BE2C (cell line): ENCODE measurements at regions not wholly inside any gene's neighbourhood (a gene's known extent, or its start where the extent isn't known, plus 50 kb on each side); places are given as distances from the start of the nearest gene placed in this dataset.

Experiments used
- DNase-seq: peaks from one replicate; pipeline ENCODE4 v3.0.0-alpha.2; 2020
- H3K27me3 ChIP-seq: fragments of 250-450 bp; sonication (Bioruptor Pico); 2 replicates; pipeline ENCODE4 v1.5.1; 2020; ENCODE audit warnings: mild to moderate bottlenecking
- H3K36me3 ChIP-seq: fragments of 250-450 bp; sonication (Bioruptor Pico); 2 replicates; pipeline ENCODE4 v1.5.1; 2020; ENCODE audit warnings: mild to moderate bottlenecking
- H3K4me1 ChIP-seq: fragments of 250-450 bp; sonication (Bioruptor Pico); 2 replicates; pipeline ENCODE4 v1.5.1; 2020
- H3K4me3 ChIP-seq: 2 replicates; pipeline ENCODE4 v1.5.1; 2011; ENCODE audit warnings: low read depth, low read length
- H3K9me3 ChIP-seq: fragments of 250-450 bp; sonication (Bioruptor Pico); 2 replicates; pipeline ENCODE4 v1.5.1; 2020
- TF ChIP-seq, protein P1 (sequence below): IDR thresholded peaks from 2 replicates; pipeline ENCODE4 v1.5.1; 2012; ENCODE audit warnings: mild to moderate bottlenecking, low read depth, low read length

DNA sequence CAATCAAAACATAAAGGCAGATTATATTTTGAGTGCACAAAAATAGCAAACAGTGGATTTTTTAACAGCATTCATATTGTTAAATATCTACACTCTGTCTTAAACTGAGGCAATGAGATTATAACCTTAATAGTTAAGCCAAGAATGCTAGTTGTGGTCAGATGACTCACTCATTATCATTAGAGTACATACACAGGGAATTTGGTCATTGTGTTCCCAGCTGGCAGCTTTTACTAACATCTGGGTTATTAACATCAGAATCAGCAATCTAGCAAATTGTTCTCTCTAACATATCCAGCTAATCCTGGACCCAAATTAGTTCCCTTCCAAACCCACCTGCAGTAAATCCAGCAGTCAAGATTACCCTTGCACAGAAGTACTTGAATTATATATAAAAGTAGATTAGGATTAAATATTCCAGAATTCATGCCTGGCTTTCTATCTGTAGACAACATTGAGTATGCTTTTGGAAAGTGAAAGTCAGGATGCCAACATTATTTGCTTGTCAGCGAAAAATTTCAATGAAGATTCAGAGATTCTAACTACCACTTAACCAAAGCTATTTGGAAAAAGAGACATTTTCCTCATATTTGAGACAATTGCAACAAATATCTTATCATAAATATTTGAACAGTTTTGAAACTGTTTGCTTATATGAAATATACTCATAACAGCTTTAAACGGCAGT is 1035.6 kb upstream of the PHF14 start:
- H3K9me3 ChIP-seq = no peaks in the 10 kb centered on the region
- no peaks in the 10 kb centered on the region for H3K27me3 ChIP-seq
- no peaks in the 10 kb centered on the region; the same call in 1 of the 2 replicates for H3K4me1 ChIP-seq
- TF ChIP-seq, protein P1, sequence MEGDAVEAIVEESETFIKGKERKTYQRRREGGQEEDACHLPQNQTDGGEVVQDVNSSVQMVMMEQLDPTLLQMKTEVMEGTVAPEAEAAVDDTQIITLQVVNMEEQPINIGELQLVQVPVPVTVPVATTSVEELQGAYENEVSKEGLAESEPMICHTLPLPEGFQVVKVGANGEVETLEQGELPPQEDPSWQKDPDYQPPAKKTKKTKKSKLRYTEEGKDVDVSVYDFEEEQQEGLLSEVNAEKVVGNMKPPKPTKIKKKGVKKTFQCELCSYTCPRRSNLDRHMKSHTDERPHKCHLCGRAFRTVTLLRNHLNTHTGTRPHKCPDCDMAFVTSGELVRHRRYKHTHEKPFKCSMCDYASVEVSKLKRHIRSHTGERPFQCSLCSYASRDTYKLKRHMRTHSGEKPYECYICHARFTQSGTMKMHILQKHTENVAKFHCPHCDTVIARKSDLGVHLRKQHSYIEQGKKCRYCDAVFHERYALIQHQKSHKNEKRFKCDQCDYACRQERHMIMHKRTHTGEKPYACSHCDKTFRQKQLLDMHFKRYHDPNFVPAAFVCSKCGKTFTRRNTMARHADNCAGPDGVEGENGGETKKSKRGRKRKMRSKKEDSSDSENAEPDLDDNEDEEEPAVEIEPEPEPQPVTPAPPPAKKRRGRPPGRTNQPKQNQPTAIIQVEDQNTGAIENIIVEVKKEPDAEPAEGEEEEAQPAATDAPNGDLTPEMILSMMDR = no peak
- H3K36me3 ChIP-seq = no peaks in the 10 kb centered on the region
- no peak overlapping the region for H3K4me3 ChIP-seq
- DNase-seq = no peak

DNA sequence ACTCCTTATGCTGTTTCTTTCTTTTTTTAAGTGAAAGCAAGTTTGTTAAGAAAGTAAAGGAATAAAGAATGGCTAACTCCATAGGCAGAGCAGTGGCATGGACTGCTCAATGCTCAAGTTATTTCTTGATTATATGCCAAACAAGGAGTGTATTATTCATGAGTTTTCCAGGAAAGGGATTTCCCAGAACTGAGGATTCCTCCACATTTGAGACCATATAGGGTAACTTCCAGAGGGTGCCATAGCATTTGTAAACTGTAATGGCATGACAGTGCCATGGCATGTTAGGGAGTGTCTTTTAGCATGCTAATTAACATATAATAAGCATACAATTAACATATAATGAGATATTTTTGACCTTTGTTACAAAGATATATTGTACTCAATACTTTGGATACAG is 1034.5 kb upstream of the PHF14 start:
- Histone ChIP-seq H3K36me3 (no peaks in the 10 kb centered on the region), H3K4me1 (no peaks in the 10 kb centered on the region; the same call in 1 of the 2 replicates), H3K9me3 (no peaks in the 10 kb centered on the region), H3K27me3 (no peaks in the 10 kb centered on the region), H3K4me3 (no peak overlapping the region)
- TF ChIP-seq, protein P1 = no peak
- no peak for DNase-seq

DNA sequence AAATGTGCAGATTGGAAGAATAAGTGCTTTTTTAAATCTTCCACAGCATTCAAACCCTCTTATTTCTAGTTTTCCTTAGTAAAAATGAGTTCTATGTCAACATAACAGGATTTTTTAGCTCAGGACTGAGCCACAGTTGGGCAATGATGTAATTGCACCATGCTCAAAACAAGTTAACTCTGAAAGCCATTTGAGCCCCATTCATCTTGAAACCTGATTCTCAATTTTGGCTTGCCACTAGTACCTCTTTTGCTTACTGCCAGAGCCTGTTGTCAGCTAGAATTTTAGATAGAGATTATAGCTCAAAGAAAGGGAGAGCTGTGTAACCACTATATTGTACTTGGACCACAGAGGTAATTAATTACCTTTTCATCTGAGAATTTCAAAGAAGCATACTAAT is 1028.5 kb upstream of the PHF14 start:
- Histone ChIP-seq H3K27me3 (no peaks in the 10 kb centered on the region), H3K4me3 (no peak overlapping the region), H3K4me1 (no peaks in the 10 kb centered on the region), H3K9me3 (no peaks in the 10 kb centered on the region; the same call in 1 of the 2 replicates), H3K36me3 (no peaks in the 10 kb centered on the region)
- TF ChIP-seq, protein P1 = no peak
- no peak for DNase-seq

DNA sequence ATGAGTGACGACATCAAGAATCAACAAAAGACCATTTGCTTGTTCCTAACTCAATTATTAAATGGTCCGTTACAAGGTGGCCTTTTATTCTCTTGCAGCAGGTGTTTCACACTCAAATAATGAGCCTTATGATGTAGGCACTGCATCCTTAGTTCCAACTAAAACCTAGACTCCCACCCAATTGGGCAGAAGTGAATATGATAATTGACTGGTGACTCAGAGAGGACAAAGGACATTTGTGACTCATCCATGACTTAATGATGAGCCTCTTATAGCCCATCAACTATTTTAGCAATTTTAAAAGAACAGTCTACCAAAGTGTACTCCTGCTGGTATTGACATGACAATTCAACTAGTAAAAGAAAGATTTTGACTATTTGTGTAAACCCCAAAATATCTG is 1027.8 kb upstream of the PHF14 start:
- DNase-seq = no peak
- no peaks in the 10 kb centered on the region for H3K27me3 ChIP-seq
- no peaks in the 10 kb centered on the region; the same call in 1 of the 2 replicates for H3K9me3 ChIP-seq
- H3K4me3 ChIP-seq = no peak overlapping the region
- no peaks in the 10 kb centered on the region for H3K36me3 ChIP-seq
- TF ChIP-seq, protein P1 = no peak
- H3K4me1 ChIP-seq = no peaks in the 10 kb centered on the region

DNA sequence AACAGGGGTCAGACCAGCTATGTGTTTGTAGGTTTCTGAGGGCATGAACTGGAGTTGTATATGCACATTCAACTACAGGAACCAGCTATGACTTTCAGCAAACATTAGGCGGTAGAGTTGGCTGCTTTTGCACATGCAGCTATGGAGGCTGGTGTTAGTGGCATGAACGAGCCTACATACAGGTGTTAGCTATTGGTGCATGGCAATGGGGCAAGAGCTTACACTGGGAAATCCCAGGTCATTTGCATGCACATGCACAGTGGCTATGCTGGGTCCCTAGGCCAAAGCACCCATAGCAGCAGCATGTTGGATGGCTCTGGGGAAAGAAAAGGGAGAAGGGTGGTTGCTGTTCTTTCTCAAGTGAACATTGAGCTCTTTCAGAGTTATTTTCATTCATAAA is 1018.5 kb upstream of the PHF14 start:
- H3K4me1 ChIP-seq = no peaks in the 10 kb centered on the region; the same call in 1 of the 2 replicates
- DNase-seq = no peak
- TF ChIP-seq, protein P1 = no peak
- H3K27me3 ChIP-seq = no peaks in the 10 kb centered on the region
- H3K36me3 ChIP-seq = no peaks in the 10 kb centered on the region
- no peak overlapping the region for H3K4me3 ChIP-seq
- H3K9me3 ChIP-seq = no peaks in the 10 kb centered on the region

DNA sequence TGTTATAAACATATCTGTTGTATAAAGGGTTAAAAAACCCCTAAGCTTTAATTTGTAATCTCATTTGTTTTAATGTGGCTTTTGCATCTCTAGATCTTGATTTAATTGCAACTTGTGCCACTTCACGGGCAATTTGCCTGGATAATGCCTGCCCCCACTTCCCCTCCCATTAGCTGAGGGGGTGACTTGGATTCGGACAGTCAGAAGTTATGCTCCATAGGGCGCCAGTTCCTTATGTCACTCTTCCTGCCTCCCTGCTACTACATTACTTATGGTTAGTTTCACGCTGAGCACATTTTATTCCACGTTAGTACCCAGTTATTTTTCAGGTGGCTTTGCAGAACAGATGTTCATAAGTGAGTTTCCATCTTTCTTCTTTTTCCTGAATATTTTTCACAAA is 1015.2 kb upstream of the PHF14 start:
- Histone ChIP-seq H3K36me3 (no peaks in the 10 kb centered on the region), H3K4me3 (no peak overlapping the region), H3K27me3 (no peaks in the 10 kb centered on the region), H3K4me1 (no peaks in the 10 kb centered on the region; the same call in 1 of the 2 replicates), H3K9me3 (no peaks in the 10 kb centered on the region)
- TF ChIP-seq, protein P1 = no peak
- DNase-seq = no peak
